ENCODE measurements at regions not wholly inside any gene's neighbourhood (a gene's known extent, or its start where the extent isn't known, plus 50 kb on each side); places are given as distances from the start of the nearest gene placed in this dataset.

DNA sequence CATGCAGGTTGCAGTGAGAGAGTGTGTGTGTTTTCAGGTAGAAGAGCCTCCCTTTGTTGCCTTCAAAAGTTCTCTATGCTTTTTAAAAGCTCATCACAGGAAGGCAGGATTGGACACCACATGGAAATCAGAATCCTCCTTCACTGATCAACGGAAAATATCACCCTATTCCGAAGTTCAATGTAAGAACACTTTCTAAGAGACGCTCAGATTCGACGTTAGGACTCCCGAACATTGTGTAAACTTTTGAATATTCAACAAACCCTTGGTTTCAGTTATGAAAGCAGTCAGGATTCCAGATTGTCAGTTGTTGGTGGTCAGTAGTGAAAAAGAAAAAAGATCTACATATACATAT, 561.4 kb upstream of the ID2 start:
- H3K9me3 ChIP-seq = no peaks in the 10 kb centered on the region
- TF ChIP-seq, protein P1, sequence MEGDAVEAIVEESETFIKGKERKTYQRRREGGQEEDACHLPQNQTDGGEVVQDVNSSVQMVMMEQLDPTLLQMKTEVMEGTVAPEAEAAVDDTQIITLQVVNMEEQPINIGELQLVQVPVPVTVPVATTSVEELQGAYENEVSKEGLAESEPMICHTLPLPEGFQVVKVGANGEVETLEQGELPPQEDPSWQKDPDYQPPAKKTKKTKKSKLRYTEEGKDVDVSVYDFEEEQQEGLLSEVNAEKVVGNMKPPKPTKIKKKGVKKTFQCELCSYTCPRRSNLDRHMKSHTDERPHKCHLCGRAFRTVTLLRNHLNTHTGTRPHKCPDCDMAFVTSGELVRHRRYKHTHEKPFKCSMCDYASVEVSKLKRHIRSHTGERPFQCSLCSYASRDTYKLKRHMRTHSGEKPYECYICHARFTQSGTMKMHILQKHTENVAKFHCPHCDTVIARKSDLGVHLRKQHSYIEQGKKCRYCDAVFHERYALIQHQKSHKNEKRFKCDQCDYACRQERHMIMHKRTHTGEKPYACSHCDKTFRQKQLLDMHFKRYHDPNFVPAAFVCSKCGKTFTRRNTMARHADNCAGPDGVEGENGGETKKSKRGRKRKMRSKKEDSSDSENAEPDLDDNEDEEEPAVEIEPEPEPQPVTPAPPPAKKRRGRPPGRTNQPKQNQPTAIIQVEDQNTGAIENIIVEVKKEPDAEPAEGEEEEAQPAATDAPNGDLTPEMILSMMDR (IDR thresholded peaks at IDR 0.05) = no peak
- peak overlapping the region in 1 of 2 donors; percentile 61 for H3K27ac ChIP-seq
- peaks cover 0 to 22% of the 10 kb centered on the region in 2 donors for H3K4me1 ChIP-seq
- DNase-seq (ENCODE audit: low spot score) = no peak
- no peaks in the 10 kb centered on the region for H3K36me3 ChIP-seq
- H3K27me3 ChIP-seq = no peaks in the 10 kb centered on the region
- H3K4me3 ChIP-seq = no peak overlapping the region

DNA sequence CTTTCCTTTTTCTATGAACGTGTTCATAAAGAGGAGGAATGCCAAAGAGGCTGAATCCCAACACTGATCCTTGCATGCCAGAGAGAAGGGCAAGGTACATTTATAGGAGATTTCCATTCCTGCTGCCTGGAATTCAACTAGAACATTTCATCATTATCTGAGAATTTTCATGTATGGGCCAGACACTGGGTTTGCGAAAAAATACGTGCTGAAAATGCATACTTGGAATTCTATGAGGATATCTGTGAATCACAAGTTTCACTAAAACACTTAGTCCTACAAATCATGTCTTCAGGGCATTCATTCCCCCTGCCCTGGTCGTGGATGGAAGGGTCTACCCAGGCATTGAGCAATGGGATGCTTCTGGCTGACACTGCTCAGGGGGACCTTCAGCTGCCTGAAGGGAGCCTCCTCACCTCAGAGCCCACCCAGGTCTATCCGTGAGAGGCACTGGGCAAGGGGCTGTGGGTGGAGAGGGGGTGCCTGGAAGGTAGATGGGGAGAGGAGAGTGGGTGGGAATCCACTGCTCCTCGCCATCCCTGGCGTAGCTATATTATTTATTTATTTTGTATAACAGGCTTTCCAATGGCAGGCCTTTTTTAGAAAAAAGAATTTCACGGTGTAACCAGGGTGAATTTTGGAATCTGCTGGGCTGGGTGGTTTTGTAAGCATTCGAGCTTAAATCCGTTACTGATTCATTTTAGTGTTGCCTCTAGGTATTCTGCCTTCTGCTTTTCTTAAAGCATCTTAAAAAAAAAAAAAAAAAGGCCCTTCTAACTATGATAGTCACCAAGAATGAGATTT, 560.6 kb upstream of the ID2 start:
- H3K9me3 ChIP-seq = no peaks in the 10 kb centered on the region
- H3K4me1 ChIP-seq = peaks cover 0 to 22% of the 10 kb centered on the region in 2 donors
- no peak for DNase-seq (ENCODE audit: low spot score)
- H3K36me3 ChIP-seq = no peaks in the 10 kb centered on the region
- no peaks in the 10 kb centered on the region for H3K27me3 ChIP-seq
- no peak overlapping the region for H3K27ac ChIP-seq
- TF ChIP-seq, protein P1 (IDR thresholded peaks at IDR 0.05) = no peak
- H3K4me3 ChIP-seq = no peak overlapping the region

GRCh38 chr2:8121826-8122513, 559.9 kb upstream of the ID2 start:
- TF ChIP-seq, protein P1 (IDR thresholded peaks at IDR 0.05) = no peak
- no peaks in the 10 kb centered on the region for H3K36me3 ChIP-seq
- H3K27me3 ChIP-seq = no peaks in the 10 kb centered on the region
- no peaks in the 10 kb centered on the region for H3K9me3 ChIP-seq
- no peak overlapping the region for H3K27ac ChIP-seq
- H3K4me3 ChIP-seq = no peak overlapping the region
- DNase-seq (ENCODE audit: low spot score) = no peak
- peaks cover 0 to 22% of the 10 kb centered on the region in 2 donors for H3K4me1 ChIP-seq

DNA sequence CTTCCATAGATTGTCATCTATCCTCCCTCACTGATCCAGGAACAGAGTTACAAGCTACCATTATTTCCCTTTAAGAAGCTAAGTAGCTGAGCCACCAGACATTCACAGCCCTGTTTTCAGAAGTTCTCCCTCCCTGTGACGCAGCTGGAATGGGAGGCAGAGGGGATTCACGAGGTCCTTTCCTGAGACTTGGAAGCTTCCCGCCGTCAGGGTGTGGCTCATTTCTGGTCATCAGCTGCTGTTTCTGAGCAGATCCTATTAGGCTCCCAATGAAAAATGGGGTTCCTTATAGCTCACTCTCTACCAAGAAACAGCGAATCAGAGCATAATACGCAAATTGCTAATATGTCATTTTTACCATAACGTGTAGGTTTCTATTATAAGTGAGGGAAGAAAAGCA, 559.3 kb upstream of the ID2 start:
- H3K4me3 ChIP-seq = no peak overlapping the region
- no peak for DNase-seq (ENCODE audit: low spot score)
- H3K4me1 ChIP-seq = peaks cover 0 to 22% of the 10 kb centered on the region in 2 donors
- H3K27ac ChIP-seq = no peak overlapping the region
- H3K36me3 ChIP-seq = no peaks in the 10 kb centered on the region
- no peaks in the 10 kb centered on the region for H3K27me3 ChIP-seq
- TF ChIP-seq, protein P1 (IDR thresholded peaks at IDR 0.05) = no peak
- H3K9me3 ChIP-seq = no peaks in the 10 kb centered on the region

DNA sequence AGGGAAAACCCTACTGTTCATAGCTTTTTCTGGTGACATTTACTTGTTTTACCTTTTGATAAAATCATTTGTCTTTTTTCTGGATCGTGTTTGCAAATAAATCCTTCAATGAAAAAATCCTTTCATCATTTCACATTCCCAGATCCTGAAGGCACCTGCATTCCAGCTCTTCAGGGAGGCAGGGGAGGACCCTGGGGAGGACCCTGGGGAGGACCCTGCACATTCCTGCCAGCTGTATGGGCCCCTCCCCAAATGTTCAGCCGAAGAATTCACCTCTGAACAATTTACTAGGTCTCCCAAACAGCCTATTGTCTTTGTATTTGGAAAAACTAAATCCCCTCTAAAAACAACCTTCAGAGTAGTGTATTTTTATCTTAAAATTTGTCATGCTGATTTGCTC, 558.4 kb upstream of the ID2 start:
- Histone ChIP-seq H3K36me3 (no peaks in the 10 kb centered on the region), H3K4me1 (peaks cover 0 to 22% of the 10 kb centered on the region in 2 donors), H3K27ac (no peak overlapping the region), H3K27me3 (no peaks in the 10 kb centered on the region), H3K9me3 (no peaks in the 10 kb centered on the region), H3K4me3 (no peak overlapping the region)
- DNase-seq (ENCODE audit: low spot score) = no peak
- TF ChIP-seq, protein P1 (IDR thresholded peaks at IDR 0.05) = no peak

Data from right atrium auricular region (tissue), 2 donors.